Activated B cell treated with CpG ODN at 0.5 μM for 24 hours (primary cell): ENCODE measurements at regions not wholly inside any gene's neighbourhood (a gene's known extent, or its start where the extent isn't known, plus 50 kb on each side); places are given as distances from the start of the nearest gene placed in this dataset.

Experiments
- ATAC-seq: fragments of 200-7000 bp; cut with Tn5 transposase; one replicate; pipeline ENCODE4 v1.10.0; 2021; ENCODE audit warnings: low read depth, mild to moderate bottlenecking, moderate library complexity
- CTCF ChIA-PET: fragments of 350-600 bp; sonication (Branson Sonifier 250); formaldehyde crosslinking; loops from one replicate; lab custom pipeline; 2021; ENCODE audit warnings: antibody characterized with exemption; lab: Charles Lee
- POLR2A ChIA-PET: fragments of 350-600 bp; sonication (Branson Sonifier 250); formaldehyde crosslinking; loops from one replicate; lab custom pipeline; 2021; ENCODE audit warnings: antibody characterized with exemption; lab: Charles Lee
- DNase-seq: peaks from one replicate; pipeline ENCODE4 v3.0.0; 2022
- H3K27ac Mint-ChIP-seq: one replicate; pipeline ENCODE4 v1.8.0; 2020; ENCODE audit warnings: mixed read lengths
- H3K27me3 Mint-ChIP-seq: one replicate; pipeline ENCODE4 v1.8.0; 2021; ENCODE audit warnings: mixed read lengths
- H3K36me3 Mint-ChIP-seq: one replicate; pipeline ENCODE4 v1.8.0; 2021; ENCODE audit warnings: low read depth, mixed read lengths
- H3K4me1 Mint-ChIP-seq: one replicate; pipeline ENCODE4 v1.8.0; 2021; ENCODE audit warnings: mixed read lengths
- H3K4me3 Mint-ChIP-seq: one replicate; pipeline ENCODE4 v1.8.0; 2020; ENCODE audit warnings: mild to moderate bottlenecking, mixed read lengths
- H3K9me3 Mint-ChIP-seq: one replicate; pipeline ENCODE4 v1.8.0; 2020; ENCODE audit warnings: mixed read lengths
- intact Hi-C: fragments of 100-400 bp; cut with micrococcal nuclease; formaldehyde crosslinking; loops from one replicate; pipeline ENCODE4 v1.15.1; 2024
- TF ChIP-seq, protein P1 (sequence below): fragments of 200-600 bp; IDR thresholded peaks from one replicate; pipeline ENCODE4 v1.8.0; 2022; ENCODE audit warnings: antibody characterized with exemption, mild to moderate bottlenecking

DNA sequence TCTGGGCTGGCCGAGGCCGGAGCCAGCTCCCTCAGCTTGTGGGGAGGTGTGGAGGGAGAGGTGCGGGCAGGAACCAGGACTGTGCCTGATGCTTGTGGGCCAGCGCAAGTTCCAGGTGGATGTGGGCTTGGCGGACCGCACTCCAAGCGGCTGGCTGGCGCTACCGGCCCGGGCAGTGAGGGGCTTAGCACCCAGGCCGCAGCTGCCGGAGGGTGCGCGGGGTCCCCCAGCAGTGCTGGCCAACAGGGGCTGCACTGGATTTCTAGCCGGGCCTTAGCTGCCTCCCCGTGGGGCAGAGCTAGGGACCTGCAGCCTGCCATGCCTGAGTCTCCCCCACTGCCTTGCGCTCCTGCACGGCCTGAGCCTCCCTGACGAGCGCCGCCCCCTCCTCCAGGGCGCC lies 242.8 kb downstream of the CCSER2 start:
- no peak for DNase-seq
- no peak overlapping the region for H3K27ac Mint-ChIP-seq
- H3K27me3 Mint-ChIP-seq = peaks cover 17% of the 10 kb centered on the region
- no peaks in the 10 kb centered on the region for H3K9me3 Mint-ChIP-seq
- intact Hi-C loops = no loop called here
- H3K4me3 Mint-ChIP-seq = no peak overlapping the region
- H3K4me1 Mint-ChIP-seq = no peaks in the 10 kb centered on the region
- POLR2A ChIA-PET = no interaction called here
- no peak for ATAC-seq
- CTCF ChIA-PET = no interaction called here
- H3K36me3 Mint-ChIP-seq = no peaks in the 10 kb centered on the region
- TF ChIP-seq, protein P1, sequence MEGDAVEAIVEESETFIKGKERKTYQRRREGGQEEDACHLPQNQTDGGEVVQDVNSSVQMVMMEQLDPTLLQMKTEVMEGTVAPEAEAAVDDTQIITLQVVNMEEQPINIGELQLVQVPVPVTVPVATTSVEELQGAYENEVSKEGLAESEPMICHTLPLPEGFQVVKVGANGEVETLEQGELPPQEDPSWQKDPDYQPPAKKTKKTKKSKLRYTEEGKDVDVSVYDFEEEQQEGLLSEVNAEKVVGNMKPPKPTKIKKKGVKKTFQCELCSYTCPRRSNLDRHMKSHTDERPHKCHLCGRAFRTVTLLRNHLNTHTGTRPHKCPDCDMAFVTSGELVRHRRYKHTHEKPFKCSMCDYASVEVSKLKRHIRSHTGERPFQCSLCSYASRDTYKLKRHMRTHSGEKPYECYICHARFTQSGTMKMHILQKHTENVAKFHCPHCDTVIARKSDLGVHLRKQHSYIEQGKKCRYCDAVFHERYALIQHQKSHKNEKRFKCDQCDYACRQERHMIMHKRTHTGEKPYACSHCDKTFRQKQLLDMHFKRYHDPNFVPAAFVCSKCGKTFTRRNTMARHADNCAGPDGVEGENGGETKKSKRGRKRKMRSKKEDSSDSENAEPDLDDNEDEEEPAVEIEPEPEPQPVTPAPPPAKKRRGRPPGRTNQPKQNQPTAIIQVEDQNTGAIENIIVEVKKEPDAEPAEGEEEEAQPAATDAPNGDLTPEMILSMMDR = no peak

DNA sequence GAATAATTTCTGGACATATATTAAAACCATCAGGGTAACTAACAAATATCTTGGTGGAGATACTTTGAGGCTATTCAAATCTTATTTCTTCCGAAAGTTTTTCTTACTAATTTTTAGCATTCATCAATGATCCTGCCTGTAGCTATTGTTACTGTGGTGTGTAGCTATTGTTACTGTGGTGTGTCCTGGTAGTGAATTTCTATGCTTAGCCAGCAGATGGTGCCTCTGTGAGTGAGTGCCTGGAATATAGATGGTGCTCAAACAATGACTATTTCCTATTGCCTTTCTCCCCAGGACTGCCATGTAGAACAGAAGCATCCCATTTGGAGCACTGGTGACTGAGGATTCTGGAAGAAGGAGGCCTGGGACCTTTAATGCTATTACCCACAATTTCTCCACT lies 245.7 kb downstream of the CCSER2 start:
- POLR2A ChIA-PET = no interaction called here
- intact Hi-C loops = no loop called here

DNA sequence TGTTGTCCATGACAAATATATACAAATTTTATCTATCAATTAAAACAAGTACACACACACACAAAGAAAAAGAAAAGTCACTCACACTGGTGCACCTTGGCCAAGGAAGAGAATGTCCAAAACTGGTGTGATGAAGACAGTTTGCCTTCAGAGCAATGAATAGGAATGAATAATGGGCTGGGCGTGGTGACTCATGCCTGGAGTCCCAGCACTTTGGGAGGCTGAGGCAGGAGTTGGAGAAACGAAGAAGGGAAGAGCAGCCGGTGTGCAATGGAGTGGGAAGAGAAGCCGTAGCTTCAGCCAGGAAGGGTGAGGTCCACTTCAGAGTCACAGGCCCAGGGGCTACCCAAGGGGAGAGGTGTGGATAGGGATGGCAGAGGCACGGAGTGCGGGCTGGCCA lies 253.6 kb downstream of the CCSER2 start:
- no peaks in the 10 kb centered on the region for H3K36me3 Mint-ChIP-seq
- no peaks in the 10 kb centered on the region for H3K27me3 Mint-ChIP-seq
- DNase-seq (no peak), ATAC-seq (no peak)
- no peak overlapping the region for H3K4me3 Mint-ChIP-seq
- CTCF ChIA-PET = no interaction called here
- no peak overlapping the region for H3K27ac Mint-ChIP-seq
- no peaks in the 10 kb centered on the region for H3K4me1 Mint-ChIP-seq
- intact Hi-C loops = no loop called here
- POLR2A ChIA-PET = no interaction called here
- TF ChIP-seq, protein P1 = no peak
- H3K9me3 Mint-ChIP-seq = no peaks in the 10 kb centered on the region

More for the DNA sequence above, 245.7 kb downstream of the CCSER2 start:
- no peaks in the 10 kb centered on the region for H3K4me1 Mint-ChIP-seq
- H3K27ac Mint-ChIP-seq = no peak overlapping the region
- no peak overlapping the region for H3K4me3 Mint-ChIP-seq
- ATAC-seq (no peak), DNase-seq (no peak)
- CTCF ChIA-PET = no interaction called here
- TF ChIP-seq, protein P1 = no peak
- peaks cover 9% of the 10 kb centered on the region for H3K27me3 Mint-ChIP-seq
- no peaks in the 10 kb centered on the region for H3K9me3 Mint-ChIP-seq
- H3K36me3 Mint-ChIP-seq = no peaks in the 10 kb centered on the region

DNA sequence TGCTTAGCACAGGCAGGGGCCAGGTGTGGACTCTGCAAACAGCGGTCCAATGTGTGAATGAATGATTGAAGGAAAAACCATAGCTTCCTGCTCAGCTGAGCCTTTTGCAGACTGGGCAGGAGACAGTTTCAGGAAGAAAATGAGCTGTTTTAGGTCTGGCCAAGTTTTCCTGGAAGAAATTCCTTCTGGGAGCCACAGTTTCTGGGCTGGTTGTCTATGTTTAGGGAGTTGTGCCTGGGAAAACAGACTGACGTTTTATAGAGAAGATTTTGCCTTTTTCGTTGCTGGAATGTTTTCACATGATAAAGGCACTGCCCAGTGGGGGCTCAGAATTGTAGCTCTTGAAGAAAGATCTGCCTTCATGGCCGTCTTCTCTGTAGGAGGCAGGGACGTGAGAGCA lies 255.1 kb downstream of the CCSER2 start:
- intact Hi-C loops = no loop called here
- DNase-seq = no peak
- Mint-ChIP-seq H3K27me3 (no peaks in the 10 kb centered on the region), H3K9me3 (no peaks in the 10 kb centered on the region), H3K4me3 (no peak overlapping the region), H3K4me1 (no peaks in the 10 kb centered on the region), H3K36me3 (no peaks in the 10 kb centered on the region), H3K27ac (no peak overlapping the region)
- TF ChIP-seq, protein P1 = no peak
- ChIA-PET CTCF (no interaction called here), POLR2A (no interaction called here)
- no peak for ATAC-seq

DNA sequence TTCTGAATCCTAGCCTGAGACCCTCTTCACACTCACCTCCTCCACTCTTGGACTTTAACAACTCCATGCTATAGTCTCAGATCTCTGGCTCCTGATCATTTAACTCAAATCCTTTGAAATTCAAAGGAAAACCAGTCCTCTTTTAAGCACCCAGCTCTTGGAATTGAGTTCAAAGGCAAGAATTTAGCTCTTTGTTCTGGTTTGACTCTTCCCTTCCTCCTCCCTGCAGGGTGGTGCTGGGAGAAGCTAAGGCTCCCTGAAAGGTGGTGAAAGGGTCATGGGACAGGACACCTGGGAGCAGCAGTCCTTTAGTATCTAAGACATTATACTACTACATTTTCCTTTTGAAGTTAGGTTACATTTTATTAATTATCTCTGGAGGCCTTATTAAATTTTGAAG lies 259.4 kb downstream of the CCSER2 start:
- H3K4me1 Mint-ChIP-seq = no peaks in the 10 kb centered on the region
- no peak for DNase-seq
- H3K27me3 Mint-ChIP-seq = peaks cover 5% of the 10 kb centered on the region
- H3K9me3 Mint-ChIP-seq = no peaks in the 10 kb centered on the region
- ChIA-PET POLR2A (no interaction called here), CTCF (no interaction called here)
- no peaks in the 10 kb centered on the region for H3K36me3 Mint-ChIP-seq
- intact Hi-C loops = no loop called here
- no peak overlapping the region for H3K4me3 Mint-ChIP-seq
- TF ChIP-seq, protein P1 = no peak
- no peak for ATAC-seq
- H3K27ac Mint-ChIP-seq = no peak overlapping the region
